Brain pericyte (primary cell): ENCODE measurements at regions not wholly inside any gene's neighbourhood (a gene's known extent, or its start where the extent isn't known, plus 50 kb on each side); places are given as distances from the start of the nearest gene placed in this dataset.
A peak's percentile ranks its signal among the peaks of the same experiment; 100 is the strongest.
"Not testable (repeated sequence)": the region's sequence is repeated elsewhere in the genome, so short reads cannot be mapped to it uniquely, and the experiment has no call there.

Experiments used
- DNase-seq: peaks from one replicate; pipeline ENCODE4 v3.0.0-alpha.2; 2012; ENCODE audit warnings: low read depth, low spot score

DNA sequence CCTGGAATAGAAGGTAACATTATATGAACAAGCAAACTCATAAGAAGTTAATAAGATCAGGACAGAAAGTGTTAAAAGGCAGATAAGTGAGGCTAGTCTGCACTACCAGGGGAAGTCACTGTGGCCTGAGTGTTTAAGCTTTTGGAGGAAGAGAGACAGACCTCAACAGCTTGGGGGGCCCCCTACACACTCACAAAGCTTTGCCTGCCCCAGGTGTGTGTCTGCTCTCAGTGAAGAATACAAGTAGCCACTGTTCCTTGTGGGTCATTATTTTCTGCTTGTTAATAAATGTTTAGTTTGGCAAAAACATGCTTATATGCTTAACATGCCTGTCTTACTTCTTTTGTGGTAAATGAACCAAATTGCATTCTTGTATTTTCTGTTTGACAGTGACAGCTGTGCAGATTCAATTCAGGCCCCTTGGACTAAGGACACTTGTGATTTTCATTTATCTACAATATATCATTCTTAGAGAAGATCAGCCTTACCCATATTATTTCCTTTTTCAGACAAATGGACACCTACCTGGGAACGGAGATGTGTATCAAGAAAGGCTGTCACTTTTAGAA lies 50.7 kb upstream of the C12orf71 start:
- DNase-seq: no peak

GRCh38 chr12:27140478-27140969 lies 58.1 kb upstream of the C12orf71 start:
- no peak for DNase-seq

DNA sequence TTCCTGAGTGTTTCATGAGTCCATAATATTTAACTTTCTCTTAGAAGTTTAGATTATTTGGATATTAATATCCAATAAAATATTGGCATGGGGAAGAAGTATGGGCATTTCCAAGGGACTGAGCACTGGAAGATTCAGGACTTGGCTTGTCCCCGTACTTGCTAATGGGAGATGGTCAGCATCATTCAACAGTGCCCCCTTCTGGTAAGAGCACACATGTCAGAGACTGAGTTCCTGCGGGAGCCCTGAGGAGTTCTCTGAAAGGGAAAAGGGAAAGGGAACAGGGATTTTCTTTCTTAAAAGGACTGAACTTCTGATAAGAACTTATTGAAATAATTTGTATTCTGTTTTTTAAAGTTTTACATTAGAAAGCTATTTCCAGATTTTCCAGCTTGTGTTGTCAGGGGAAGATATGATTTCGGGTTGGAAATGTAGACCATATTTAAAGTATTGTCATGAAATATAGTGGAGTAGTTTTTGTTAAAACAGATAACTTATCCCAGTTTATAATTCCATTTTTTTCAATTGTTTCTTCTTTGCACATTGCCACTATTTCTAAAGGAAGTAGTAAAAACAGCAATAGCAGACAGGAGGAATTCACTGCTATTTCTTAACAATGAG lies 59.8 kb upstream of the C12orf71 start:
- DNase-seq: peak; percentile 24

GRCh38 chr12:27143256-27144069 lies 61.1 kb upstream of the C12orf71 start:
- no peak for DNase-seq

DNA sequence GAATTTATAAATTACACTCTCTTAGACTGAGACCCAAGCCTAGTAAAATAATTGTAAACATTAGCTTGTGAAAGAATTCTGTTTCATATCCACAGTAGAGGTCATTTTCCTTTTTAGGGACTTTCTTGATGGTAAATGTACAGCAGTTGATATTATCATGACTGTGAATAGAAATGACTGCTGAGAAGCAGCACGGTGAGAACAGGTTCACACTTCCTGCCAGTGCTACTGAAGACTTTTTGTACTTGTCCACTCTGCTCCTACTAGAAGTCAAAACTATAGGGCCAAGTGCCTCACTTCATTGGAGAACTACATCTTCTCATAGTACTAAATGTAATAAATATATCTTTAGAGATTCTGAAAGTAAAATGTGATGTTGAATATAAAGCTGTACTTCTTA lies 63.3 kb upstream of the C12orf71 start:
- DNase-seq: not testable (repeated sequence)

- no peak for DNase-seq
Measured at GRCh38 chr12:27148373-27148772, 66.0 kb upstream of the C12orf71 start.

DNA sequence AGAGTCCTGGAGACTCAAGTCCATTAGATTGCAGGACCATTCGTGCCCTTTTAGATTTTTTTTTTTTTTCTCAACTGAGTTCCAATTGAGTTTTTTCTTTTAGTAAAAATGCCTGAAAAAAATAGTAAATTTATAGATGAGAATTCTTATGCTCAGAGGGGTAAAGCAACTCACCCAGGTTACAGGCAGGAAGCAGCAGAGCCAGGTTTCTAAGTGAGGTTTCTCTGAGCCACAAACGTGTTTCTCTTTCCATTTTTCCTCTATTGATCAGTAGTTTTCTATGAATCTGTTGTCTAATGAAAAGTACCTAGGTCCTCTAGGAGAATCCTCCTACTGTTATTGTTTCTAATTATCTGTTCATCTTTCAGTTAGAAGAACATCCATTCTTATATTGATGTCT lies 66.4 kb upstream of the C12orf71 start:
- DNase-seq: no peak

GRCh38 chr12:27151479-27151878 lies 69.1 kb upstream of the C12orf71 start:
- DNase-seq: no peak

DNA sequence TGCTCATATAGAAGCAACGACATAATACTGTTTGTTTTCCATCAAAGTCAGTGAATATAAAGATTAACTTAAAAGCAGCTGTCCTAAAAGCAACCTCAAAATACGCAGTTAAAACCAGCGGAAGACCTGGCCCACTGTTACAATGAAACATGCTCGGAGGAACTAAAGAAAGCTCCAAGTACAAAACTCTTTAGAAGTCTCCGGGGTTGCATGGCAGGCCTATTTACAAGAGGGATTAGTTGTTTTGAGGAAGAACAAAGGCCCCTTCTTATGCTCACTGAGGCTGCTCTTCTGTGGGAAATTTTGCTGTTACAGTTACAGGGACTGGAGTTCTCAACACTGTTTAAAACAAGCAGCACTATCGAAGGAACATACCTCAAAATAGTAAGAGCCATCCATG lies 75.9 kb upstream of the C12orf71 start:
- DNase-seq: no peak

- no peak for DNase-seq
Measured at GRCh38 chr12:27161458-27162228, 79.3 kb upstream of the C12orf71 start.

DNA sequence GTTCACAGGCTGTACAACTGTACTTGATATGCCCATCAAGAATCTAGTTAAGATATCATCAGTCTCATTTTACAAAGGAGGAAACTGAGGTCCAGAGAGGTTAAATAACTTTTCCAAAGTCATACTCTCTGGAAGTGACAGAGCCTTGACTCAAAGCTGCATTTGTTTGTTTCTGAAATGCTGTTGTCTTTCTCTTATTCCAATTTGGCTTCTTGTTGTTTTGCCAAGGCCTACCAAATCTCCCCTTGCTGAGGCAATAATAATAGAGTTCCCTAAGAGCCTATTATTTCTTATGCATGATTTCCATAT lies 79.8 kb upstream of the C12orf71 start:
- no peak for DNase-seq

DNA sequence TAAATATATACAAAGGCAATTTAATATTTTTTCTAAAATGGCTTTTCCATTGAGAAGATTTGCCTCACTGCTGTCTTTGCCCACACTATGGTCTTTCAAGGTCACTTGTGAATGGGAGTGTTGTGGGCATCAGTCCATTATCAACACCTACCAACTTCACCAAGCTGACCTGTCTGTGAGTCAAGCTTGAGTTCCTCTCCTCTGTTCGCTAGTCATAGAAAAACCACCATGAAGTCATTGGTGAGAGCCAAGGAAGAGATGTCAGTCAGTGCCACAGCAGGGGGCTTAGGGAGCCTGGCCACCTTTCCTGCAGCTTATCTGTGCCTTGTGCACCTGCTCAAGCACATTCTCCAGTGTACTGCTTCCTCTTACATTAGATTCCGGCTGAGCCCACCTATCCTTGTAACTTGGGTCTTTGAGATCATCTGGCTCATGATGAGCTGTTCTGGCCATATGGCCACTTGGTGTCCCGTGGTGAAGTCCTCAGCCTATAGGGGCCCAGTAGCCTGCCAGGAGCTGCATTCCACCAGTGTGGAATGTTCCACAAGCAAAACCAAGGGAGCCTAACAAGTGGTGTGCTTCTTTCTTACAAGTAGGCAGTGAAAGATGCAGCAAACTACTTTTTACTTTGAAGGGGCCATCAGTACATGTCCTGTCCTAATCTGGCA lies 80.8 kb upstream of the C12orf71 start:
- no peak for DNase-seq

GRCh38 chr12:27163894-27164293 lies 80.2 kb upstream of the STK38L start:
- no peak for DNase-seq

- DNase-seq: no peak
Measured at GRCh38 chr12:27164330-27165040, 79.6 kb upstream of the STK38L start.

- DNase-seq: not testable (repeated sequence)
Measured at GRCh38 chr12:27165958-27166357, 78.1 kb upstream of the STK38L start.

DNA sequence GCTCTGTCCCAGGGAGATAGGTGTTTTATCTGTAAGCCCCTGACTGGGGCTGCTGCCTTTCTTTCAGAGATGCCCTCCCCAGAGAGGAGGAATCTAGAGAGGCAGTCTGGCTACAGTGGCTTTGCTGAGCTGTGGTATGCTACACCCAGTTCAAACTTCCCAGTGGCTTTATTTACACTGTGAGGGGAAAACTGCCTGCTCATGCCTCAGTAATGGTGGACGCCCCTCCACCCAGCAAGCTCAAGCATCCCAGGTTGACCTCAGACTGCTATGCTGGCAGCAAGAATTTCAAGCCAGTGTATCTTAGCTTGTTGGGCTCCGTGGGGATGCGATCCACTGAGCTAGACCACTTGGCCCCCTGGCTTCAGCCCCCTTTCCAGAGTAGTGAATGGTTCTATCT lies 72.6 kb upstream of the STK38L start:
- not testable (repeated sequence) for DNase-seq

- no peak for DNase-seq
Measured at GRCh38 chr12:27176765-27177164, 67.3 kb upstream of the STK38L start.

GRCh38 chr12:27177706-27178105 lies 66.4 kb upstream of the STK38L start:
- no peak for DNase-seq

GRCh38 chr12:27178255-27178654 lies 65.8 kb upstream of the STK38L start:
- no peak for DNase-seq

DNA sequence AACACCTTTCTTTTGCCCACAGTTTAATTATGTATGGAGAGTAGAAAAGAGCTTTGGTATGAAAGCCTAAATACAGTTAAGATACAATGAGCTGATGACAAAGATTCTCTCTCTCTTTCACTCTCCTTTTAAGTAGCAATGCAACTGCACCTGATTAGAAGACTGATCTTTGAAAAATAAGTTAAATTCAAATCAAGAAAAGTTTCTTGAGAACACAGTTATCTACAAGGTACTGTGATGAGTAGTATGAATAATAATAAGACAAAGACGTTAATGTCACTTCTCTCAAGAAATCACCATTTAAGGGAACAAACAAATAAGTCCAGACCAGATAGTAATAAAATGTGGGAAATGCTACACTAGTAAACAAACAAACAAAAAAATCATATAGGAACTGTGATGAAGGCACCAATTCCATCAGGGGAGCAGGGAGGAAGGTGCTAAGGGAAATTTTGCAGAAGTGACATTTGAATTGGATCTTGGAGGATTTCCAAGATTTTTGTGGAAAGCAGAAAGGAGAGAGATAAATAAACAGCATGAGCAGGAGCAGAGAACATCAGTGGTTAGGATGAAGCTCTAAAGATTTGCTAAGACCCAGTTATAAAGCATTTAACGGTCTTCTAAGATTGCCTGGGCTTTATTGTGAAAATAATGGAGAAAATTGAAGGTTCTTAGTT lies 65.2 kb upstream of the STK38L start:
- no peak for DNase-seq
